Endothelial cell of umbilical vein (primary cell): ENCODE measurements at regions not wholly inside any gene's neighbourhood (a gene's known extent, or its start where the extent isn't known, plus 50 kb on each side); places are given as distances from the start of the nearest gene placed in this dataset.

Experiments
- BruUV-seq: library from RNA; stranded (reverse); fragments of 400-500 nt; replicated peaks from 2 replicates; lab custom pipeline; 2021; lab: Mats Ljungman, UMichigan
- CTCF ChIA-PET: fragments of 300-600, 350-600 bp; sonication (Branson Sonifier 250); formaldehyde crosslinking; loops from one replicate; lab custom pipeline; 2021; ENCODE audit warnings: antibody characterized with exemption, inconsistent platforms; lab: Charles Lee
- POLR2A ChIA-PET: fragments of 300-600, 350-600 bp; sonication (Branson Sonifier 250); formaldehyde crosslinking; loops from one replicate; lab custom pipeline; 2021; ENCODE audit warnings: antibody characterized with exemption, inconsistent platforms; lab: Charles Lee
- DNase-seq: peaks from one replicate; pipeline ENCODE4 v3.0.0-alpha.2; 2011; ENCODE audit warnings: low read depth, low spot score
- FAIRE-seq: peaks from 2 replicates; lab custom pipeline; 2011; peaks lifted over from hg19 to GRCh38; lab: Jason Lieb, UNC
- H2AFZ ChIP-seq: 2 replicates; pipeline ENCODE4 v1.6.0; 2012; ENCODE audit warnings: low read depth, low read length, control low read depth, inconsistent platforms
- H3K27ac ChIP-seq: 2 replicates; pipeline ENCODE4 v1.5.1; 2011; ENCODE audit warnings: low read depth, mild to moderate bottlenecking, control low read depth, low read length, moderate library complexity; ENCODE audit not compliant: insufficient read depth
- H3K27me3 ChIP-seq, 2 experiments: 2 replicates each; pipeline versions ENCODE4 v1.6.0 to v1.6.1; 2011; ENCODE audit warnings: low read length in 2 of 2, mixed read lengths in 1 of 2; ENCODE audit not compliant: control insufficient read depth in 2 of 2, insufficient read depth in 2 of 2
- H3K36me3 ChIP-seq, 2 experiments: 2 replicates in 1 of 2; 3 replicates in 1 of 2; pipeline ENCODE4 v1.5.1; 2011; ENCODE audit warnings: low read length in 2 of 2, mild to moderate bottlenecking in 1 of 2, moderate library complexity in 1 of 2; ENCODE audit not compliant: control insufficient read depth in 2 of 2, insufficient read depth in 2 of 2; ENCODE audit errors: extremely low read depth in 1 of 2
- H3K4me1 ChIP-seq: 3 replicates; pipeline ENCODE4 v1.5.1; 2011; ENCODE audit warnings: mild to moderate bottlenecking, low read length; ENCODE audit not compliant: control insufficient read depth, insufficient read depth; ENCODE audit errors: extremely low read depth
- H3K4me2 ChIP-seq: 2 replicates; pipeline ENCODE4 v1.6.1; 2011; ENCODE audit warnings: low read length, control low read depth, mixed read lengths; ENCODE audit not compliant: insufficient read depth
- H3K4me3 ChIP-seq, 3 experiments: fragments of 200-600 bp in 1 of 3; sonication (generic), shearing (Covaris generic) in 1 of 3; replicated peaks in 1 of 3; 2 replicates each; pipeline ENCODE4 v1.5.1; 2011 to 2016; ENCODE audit warnings: control low read depth in 3 of 3, low read length in 3 of 3, mild to moderate bottlenecking in 2 of 3, inconsistent platforms in 1 of 3, low read depth in 1 of 3, moderate library complexity in 1 of 3; ENCODE audit not compliant: insufficient read depth in 1 of 3
- H3K79me2 ChIP-seq: 2 replicates; pipeline ENCODE4 v1.6.0; 2012; ENCODE audit warnings: low read length, inconsistent platforms; ENCODE audit not compliant: control insufficient read depth, insufficient read depth
- H3K9ac ChIP-seq: replicated peaks from 2 replicates; pipeline ENCODE3; 2011; ENCODE audit warnings: low read length, control low read depth; ENCODE audit not compliant: insufficient read depth; ENCODE audit errors: extremely low read depth
- H3K9me1 ChIP-seq: replicated peaks from 3 replicates; pipeline ENCODE4 v1.6.0; 2011; ENCODE audit warnings: mild to moderate bottlenecking, low read length; ENCODE audit not compliant: control insufficient read depth, insufficient read depth; ENCODE audit errors: extremely low read depth
- H3K9me3 ChIP-seq: replicated peaks from 2 replicates; pipeline ENCODE4 v1.5.1; 2012; ENCODE audit warnings: low read length, inconsistent platforms; ENCODE audit not compliant: control insufficient read depth, insufficient read depth
- H4K20me1 ChIP-seq: replicated peaks from 2 replicates; pipeline ENCODE3; 2011; ENCODE audit warnings: mild to moderate bottlenecking, low read length; ENCODE audit not compliant: control insufficient read depth, insufficient read depth; ENCODE audit errors: extremely low read depth
- EZH2 ChIP-seq: IDR thresholded peaks from 2 replicates; pipeline ENCODE4 v1.6.1; 2012; ENCODE audit warnings: borderline replicate concordance, low read depth, mild to moderate bottlenecking, moderate library complexity, low read length, inconsistent platforms; ENCODE audit not compliant: severe bottlenecking
- FOS ChIP-seq: IDR thresholded peaks from 2 replicates; pipeline ENCODE4 v1.6.1; 2011; ENCODE audit warnings: mild to moderate bottlenecking, low read length, moderate library complexity, borderline replicate concordance; ENCODE audit not compliant: insufficient read depth
- GATA2 ChIP-seq: IDR thresholded peaks from 2 replicates; pipeline ENCODE4 v1.7.0; 2011; ENCODE audit warnings: low read depth, mild to moderate bottlenecking, moderate library complexity, mixed read lengths, low read length; ENCODE audit not compliant: insufficient read length, insufficient read depth
- JUN ChIP-seq: IDR thresholded peaks from 2 replicates; pipeline ENCODE4 v1.6.1; 2011; ENCODE audit warnings: borderline replicate concordance, low read depth; ENCODE audit not compliant: insufficient read length, insufficient read depth
- MYC ChIP-seq: IDR thresholded peaks from one replicate; pipeline ENCODE4 v1.6.1; 2011; ENCODE audit warnings: mild to moderate bottlenecking, low read depth, low read length
- POLR2A ChIP-seq: IDR thresholded peaks from 2 replicates; pipeline ENCODE4 v1.6.1; 2012; ENCODE audit warnings: low read depth, mild to moderate bottlenecking, control low read depth, low read length
- POLR2AphosphoS5 ChIP-seq: IDR thresholded peaks from 2 replicates; pipeline ENCODE4 v1.6.1; 2012; ENCODE audit warnings: low read depth, mild to moderate bottlenecking, control low read depth, low read length, moderate library complexity; ENCODE audit not compliant: insufficient read depth
- dilution Hi-C: fragments of 300-500 bp; cut with MboI; formaldehyde crosslinking; loops from one replicate; pipeline ENCODE4 v1.15.0; 2019; ENCODE audit warnings: low sequenced_read_pairs; ENCODE audit not compliant: extremely low pct_ligation_motif_present
- intact Hi-C: fragments of 100-400 bp; cut with micrococcal nuclease; formaldehyde crosslinking; loops from one replicate; pipeline ENCODE4 v1.10.0; 2022
- TF ChIP-seq, protein P1 (sequence below), 2 donors: IDR thresholded peaks; 1 replicate in 1 of 2; 2 replicates in 1 of 2; pipeline ENCODE4 v1.5.1; 2011; ENCODE audit warnings: low read length in 2 of 2, mild to moderate bottlenecking in 2 of 2, moderate library complexity in 2 of 2, control low read depth in 1 of 2, inconsistent platforms in 1 of 2, low read depth in 1 of 2; ENCODE audit not compliant: insufficient read depth in 1 of 2; ENCODE audit errors: extremely low read depth in 1 of 2
- TF ChIP-seq, protein P2 (sequence below): IDR thresholded peaks from 2 replicates; pipeline ENCODE4 v1.6.1; 2011; ENCODE audit not compliant: insufficient read depth, insufficient read length

DNA sequence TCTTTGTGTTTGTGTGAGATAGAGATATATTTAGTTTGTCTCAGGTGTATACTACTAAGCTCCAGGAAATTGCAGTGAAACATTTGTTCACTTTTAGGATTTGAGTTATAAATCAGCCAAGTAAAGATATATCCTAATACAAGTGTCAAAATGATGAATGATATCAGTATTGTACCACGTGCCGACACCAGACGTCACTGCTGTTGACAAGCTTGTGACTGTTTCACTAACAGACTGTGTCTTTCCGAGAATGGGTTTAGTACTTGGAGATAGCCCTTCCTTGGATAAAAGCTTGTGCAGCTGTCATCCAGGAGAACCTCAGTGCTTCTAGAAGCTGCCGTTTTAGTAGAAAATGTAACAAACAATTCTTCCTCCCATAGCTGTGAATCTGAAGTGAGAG, 343.3 kb downstream of the FBXO8 start:
- no peak overlapping the region for H3K4me3 ChIP-seq
- no peaks in the 10 kb centered on the region for H3K4me1 ChIP-seq
- H3K9me3 ChIP-seq = no peaks in the 10 kb centered on the region
- no peaks in the 10 kb centered on the region for H3K27me3 ChIP-seq
- no peaks in the 10 kb centered on the region for H4K20me1 ChIP-seq
- no peak overlapping the region for H3K27ac ChIP-seq
- DNase-seq = no peak
- H2AFZ ChIP-seq = no peak overlapping the region
- no TSS peak for BruUV-seq
- intact Hi-C loops = no loop called here
- ChIA-PET POLR2A (no interaction called here), CTCF (no interaction called here)
- dilution Hi-C loops = no loop called here
- FAIRE-seq = no peak
- H3K79me2 ChIP-seq = no peaks in the 10 kb centered on the region
- H3K4me2 ChIP-seq = no peak overlapping the region
- no peak overlapping the region for H3K9ac ChIP-seq
- H3K9me1 ChIP-seq = no peaks in the 10 kb centered on the region
- TF ChIP-seq POLR2AphosphoS5 (no peak), EZH2 (no peak), POLR2A (no peak), MYC (no peak), GATA2 (no peak), JUN (no peak), FOS (no peak)
- TF ChIP-seq, protein P1, sequence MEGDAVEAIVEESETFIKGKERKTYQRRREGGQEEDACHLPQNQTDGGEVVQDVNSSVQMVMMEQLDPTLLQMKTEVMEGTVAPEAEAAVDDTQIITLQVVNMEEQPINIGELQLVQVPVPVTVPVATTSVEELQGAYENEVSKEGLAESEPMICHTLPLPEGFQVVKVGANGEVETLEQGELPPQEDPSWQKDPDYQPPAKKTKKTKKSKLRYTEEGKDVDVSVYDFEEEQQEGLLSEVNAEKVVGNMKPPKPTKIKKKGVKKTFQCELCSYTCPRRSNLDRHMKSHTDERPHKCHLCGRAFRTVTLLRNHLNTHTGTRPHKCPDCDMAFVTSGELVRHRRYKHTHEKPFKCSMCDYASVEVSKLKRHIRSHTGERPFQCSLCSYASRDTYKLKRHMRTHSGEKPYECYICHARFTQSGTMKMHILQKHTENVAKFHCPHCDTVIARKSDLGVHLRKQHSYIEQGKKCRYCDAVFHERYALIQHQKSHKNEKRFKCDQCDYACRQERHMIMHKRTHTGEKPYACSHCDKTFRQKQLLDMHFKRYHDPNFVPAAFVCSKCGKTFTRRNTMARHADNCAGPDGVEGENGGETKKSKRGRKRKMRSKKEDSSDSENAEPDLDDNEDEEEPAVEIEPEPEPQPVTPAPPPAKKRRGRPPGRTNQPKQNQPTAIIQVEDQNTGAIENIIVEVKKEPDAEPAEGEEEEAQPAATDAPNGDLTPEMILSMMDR (IDR thresholded peaks at IDR 0.05; ENCODE audit: extremely low read depth in 1 of 2, insufficient read depth in 1 of 2, low read depth in 1 of 2, low read length in 2 of 2) = no peak
- TF ChIP-seq, protein P2, sequence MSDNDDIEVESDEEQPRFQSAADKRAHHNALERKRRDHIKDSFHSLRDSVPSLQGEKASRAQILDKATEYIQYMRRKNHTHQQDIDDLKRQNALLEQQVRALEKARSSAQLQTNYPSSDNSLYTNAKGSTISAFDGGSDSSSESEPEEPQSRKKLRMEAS = no peak
- no peaks in the 10 kb centered on the region for H3K36me3 ChIP-seq
